ENCODE measurements at regions not wholly inside any gene's neighbourhood (a gene's known extent, or its start where the extent isn't known, plus 50 kb on each side); places are given as distances from the start of the nearest gene placed in this dataset.

DNA sequence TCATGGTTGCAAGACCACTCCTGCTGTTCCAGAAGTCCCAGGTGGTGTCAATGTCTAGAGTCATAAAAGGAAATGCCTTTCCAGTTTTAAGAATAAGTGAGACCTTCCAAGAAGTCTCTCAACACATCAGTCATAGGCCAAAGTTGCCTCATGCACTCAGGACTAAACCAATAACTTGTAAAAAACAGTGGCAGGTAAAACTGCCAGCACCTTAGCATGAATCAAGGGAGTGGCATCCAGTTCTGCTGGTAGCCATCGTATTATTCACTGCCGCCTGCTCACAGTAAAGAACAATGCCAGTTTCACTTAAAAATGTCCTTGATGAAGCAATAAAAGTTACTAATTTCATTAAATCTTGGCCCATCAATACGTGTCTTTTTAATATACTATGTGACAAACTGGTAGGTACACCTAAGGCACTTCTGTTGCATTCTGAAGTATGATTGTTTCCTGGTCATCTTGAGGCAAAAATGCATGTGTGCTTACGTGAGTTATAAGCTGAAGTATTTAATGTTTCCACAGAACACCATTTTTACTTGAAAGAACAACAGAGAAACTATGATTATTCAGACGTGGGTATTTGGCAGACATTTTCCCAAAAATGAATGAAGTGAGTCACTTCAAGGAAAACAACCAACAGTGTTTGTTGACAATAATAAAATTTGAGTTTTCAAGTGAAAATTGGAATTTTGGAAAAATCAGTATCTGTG is 125.2 kb upstream of the SNX19 start:
- H3K4me2 ChIP-seq (ENCODE audit: extremely low read depth, insufficient read depth, low read length): no peak overlapping the region
- TF ChIP-seq, protein P1, sequence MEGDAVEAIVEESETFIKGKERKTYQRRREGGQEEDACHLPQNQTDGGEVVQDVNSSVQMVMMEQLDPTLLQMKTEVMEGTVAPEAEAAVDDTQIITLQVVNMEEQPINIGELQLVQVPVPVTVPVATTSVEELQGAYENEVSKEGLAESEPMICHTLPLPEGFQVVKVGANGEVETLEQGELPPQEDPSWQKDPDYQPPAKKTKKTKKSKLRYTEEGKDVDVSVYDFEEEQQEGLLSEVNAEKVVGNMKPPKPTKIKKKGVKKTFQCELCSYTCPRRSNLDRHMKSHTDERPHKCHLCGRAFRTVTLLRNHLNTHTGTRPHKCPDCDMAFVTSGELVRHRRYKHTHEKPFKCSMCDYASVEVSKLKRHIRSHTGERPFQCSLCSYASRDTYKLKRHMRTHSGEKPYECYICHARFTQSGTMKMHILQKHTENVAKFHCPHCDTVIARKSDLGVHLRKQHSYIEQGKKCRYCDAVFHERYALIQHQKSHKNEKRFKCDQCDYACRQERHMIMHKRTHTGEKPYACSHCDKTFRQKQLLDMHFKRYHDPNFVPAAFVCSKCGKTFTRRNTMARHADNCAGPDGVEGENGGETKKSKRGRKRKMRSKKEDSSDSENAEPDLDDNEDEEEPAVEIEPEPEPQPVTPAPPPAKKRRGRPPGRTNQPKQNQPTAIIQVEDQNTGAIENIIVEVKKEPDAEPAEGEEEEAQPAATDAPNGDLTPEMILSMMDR (conservative IDR thresholded peaks at IDR 0.05 in 1 of 2, IDR thresholded peaks at IDR 0.05 in 1 of 2; ENCODE audit: low read depth in 1 of 2, low read length in 2 of 2): no peak
- TF ChIP-seq EZH2 (IDR thresholded peaks at IDR 0.05; ENCODE audit: low read length, missing control alignments): no peak
- no peaks in the 10 kb centered on the region for H3K27me3 ChIP-seq (ENCODE audit: control insufficient read depth, insufficient read depth, low read length)
- H3K79me2 ChIP-seq (ENCODE audit: control insufficient read depth, insufficient read depth, low read length): no peaks in the 10 kb centered on the region
- no peak overlapping the region for H2AFZ ChIP-seq (ENCODE audit: low read length)
- DNase-seq (ENCODE audit: low read depth in 2 of 2): no peak
- no peak overlapping the region for H3K9ac ChIP-seq (ENCODE audit: insufficient read depth, low read length)
- no peak overlapping the region for H3K27ac ChIP-seq (ENCODE audit: insufficient read depth, low read length)
- H3K4me3 ChIP-seq (replicated peaks in 1 of 4; ENCODE audit: control extremely low read depth in 1 of 4, insufficient read depth in 1 of 4, low read depth in 3 of 4, low read length in 4 of 4): no peak overlapping the region
- no peaks in the 10 kb centered on the region for H3K9me3 ChIP-seq (ENCODE audit: control insufficient read depth, insufficient read depth, low read depth, low read length)
- no peaks in the 10 kb centered on the region for H4K20me1 ChIP-seq (ENCODE audit: control insufficient read depth, extremely low read depth, insufficient read depth, low read length)
- H3K4me1 ChIP-seq (ENCODE audit: control insufficient read depth, extremely low read depth, insufficient read depth, low read length): peaks cover 4% of the 10 kb centered on the region
- H3K36me3 ChIP-seq (ENCODE audit: control insufficient read depth, insufficient read depth, low read length): no peaks in the 10 kb centered on the region

DNA sequence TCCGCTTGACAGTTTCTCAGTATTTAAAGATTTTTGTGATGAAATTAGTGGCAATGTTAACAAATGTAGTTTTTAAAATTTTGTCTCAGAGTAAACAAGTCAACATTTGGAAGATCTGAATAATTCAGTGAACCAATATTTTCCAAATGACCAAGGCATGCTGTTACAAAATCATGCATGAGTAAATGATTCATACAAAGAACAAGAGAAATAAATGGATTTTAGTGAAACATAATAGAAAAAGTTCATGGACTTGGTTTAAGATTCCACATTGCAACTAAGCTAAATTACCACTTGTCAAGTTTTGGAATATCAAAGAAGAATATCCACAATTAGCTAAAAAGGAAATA is 125.7 kb upstream of the SNX19 start:
- no peak overlapping the region for H2AFZ ChIP-seq (ENCODE audit: low read length)
- H4K20me1 ChIP-seq (ENCODE audit: control insufficient read depth, extremely low read depth, insufficient read depth, low read length): no peaks in the 10 kb centered on the region
- no peak overlapping the region for H3K9ac ChIP-seq (ENCODE audit: insufficient read depth, low read length)
- no peaks in the 10 kb centered on the region for H3K36me3 ChIP-seq (ENCODE audit: control insufficient read depth, insufficient read depth, low read length)
- no peaks in the 10 kb centered on the region for H3K27me3 ChIP-seq (ENCODE audit: control insufficient read depth, insufficient read depth, low read length)
- H3K79me2 ChIP-seq (ENCODE audit: control insufficient read depth, insufficient read depth, low read length): no peaks in the 10 kb centered on the region
- no peak overlapping the region for H3K4me2 ChIP-seq (ENCODE audit: extremely low read depth, insufficient read depth, low read length)
- H3K4me1 ChIP-seq (ENCODE audit: control insufficient read depth, extremely low read depth, insufficient read depth, low read length): peaks cover 4% of the 10 kb centered on the region
- no peak overlapping the region for H3K27ac ChIP-seq (ENCODE audit: insufficient read depth, low read length)
- no peaks in the 10 kb centered on the region for H3K9me3 ChIP-seq (ENCODE audit: control insufficient read depth, insufficient read depth, low read depth, low read length)
- DNase-seq (ENCODE audit: low read depth in 2 of 2): no peak
- H3K4me3 ChIP-seq (replicated peaks in 1 of 4; ENCODE audit: control extremely low read depth in 1 of 4, insufficient read depth in 1 of 4, low read depth in 3 of 4, low read length in 4 of 4): no peak overlapping the region
- TF ChIP-seq, protein P1 (conservative IDR thresholded peaks at IDR 0.05 in 1 of 2, IDR thresholded peaks at IDR 0.05 in 1 of 2; ENCODE audit: low read depth in 1 of 2, low read length in 2 of 2): no peak
- no peak for TF ChIP-seq EZH2 (IDR thresholded peaks at IDR 0.05; ENCODE audit: low read length, missing control alignments)

DNA sequence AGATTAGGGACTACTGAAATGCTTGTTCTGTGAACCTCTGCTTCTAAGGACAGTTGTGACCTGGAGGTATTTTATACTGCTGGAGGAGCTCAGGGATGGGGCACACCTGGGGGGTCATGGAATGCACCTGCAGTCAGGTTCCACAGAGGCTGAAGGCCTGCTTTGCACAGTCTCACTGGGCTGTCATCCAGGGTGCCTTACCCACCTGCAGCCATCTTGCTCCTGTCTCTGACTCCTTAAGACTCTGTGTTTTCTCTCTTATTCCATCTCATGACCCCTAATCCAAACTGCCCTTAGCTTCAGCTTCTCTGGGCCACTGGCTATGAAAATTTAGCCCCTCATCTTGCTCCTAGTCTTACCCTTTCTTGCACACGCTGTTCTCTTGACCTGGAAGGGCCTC is 127.0 kb upstream of the SNX19 start:
- no peak overlapping the region for H3K4me2 ChIP-seq (ENCODE audit: extremely low read depth, insufficient read depth, low read length)
- H3K27ac ChIP-seq (ENCODE audit: insufficient read depth, low read length): no peak overlapping the region
- H3K9me3 ChIP-seq (ENCODE audit: control insufficient read depth, insufficient read depth, low read depth, low read length): no peaks in the 10 kb centered on the region
- H2AFZ ChIP-seq (ENCODE audit: low read length): no peak overlapping the region
- H3K27me3 ChIP-seq (ENCODE audit: control insufficient read depth, insufficient read depth, low read length): peaks cover 3% of the 10 kb centered on the region
- no peak overlapping the region for H3K4me3 ChIP-seq (replicated peaks in 1 of 4; ENCODE audit: control extremely low read depth in 1 of 4, insufficient read depth in 1 of 4, low read depth in 3 of 4, low read length in 4 of 4)
- H3K4me1 ChIP-seq (ENCODE audit: control insufficient read depth, extremely low read depth, insufficient read depth, low read length): peaks cover 4% of the 10 kb centered on the region
- no peaks in the 10 kb centered on the region for H3K36me3 ChIP-seq (ENCODE audit: control insufficient read depth, insufficient read depth, low read length)
- TF ChIP-seq, protein P1 (conservative IDR thresholded peaks at IDR 0.05 in 1 of 2, IDR thresholded peaks at IDR 0.05 in 1 of 2; ENCODE audit: low read depth in 1 of 2, low read length in 2 of 2): no peak
- TF ChIP-seq EZH2 (IDR thresholded peaks at IDR 0.05; ENCODE audit: low read length, missing control alignments): no peak
- H3K9ac ChIP-seq (ENCODE audit: insufficient read depth, low read length): no peak overlapping the region
- H3K79me2 ChIP-seq (ENCODE audit: control insufficient read depth, insufficient read depth, low read length): no peaks in the 10 kb centered on the region
- DNase-seq (ENCODE audit: low read depth in 2 of 2): no peak
- H4K20me1 ChIP-seq (ENCODE audit: control insufficient read depth, extremely low read depth, insufficient read depth, low read length): no peaks in the 10 kb centered on the region
